Type B pancreatic cell (in vitro differentiated cells): ENCODE measurements at regions not wholly inside any gene's neighbourhood (a gene's known extent, or its start where the extent isn't known, plus 50 kb on each side); places are given as distances from the start of the nearest gene placed in this dataset.
A peak's percentile ranks its signal among the peaks of the same experiment; 100 is the strongest.

Experiments used
- DNase-seq: peaks from one replicate; pipeline ENCODE4 v3.0.0; 2021; ENCODE audit warnings: mixed read lengths; ENCODE audit not compliant: unreplicated experiment; ENCODE audit errors: extremely low spot score
- H3K27ac Mint-ChIP-seq: 2 replicates; pipeline ENCODE4 v1.8.0; 2021; ENCODE audit warnings: mild to moderate bottlenecking, mixed read lengths
- H3K27me3 Mint-ChIP-seq: 2 replicates; pipeline ENCODE4 v1.8.0; 2021; ENCODE audit warnings: mixed read lengths
- H3K36me3 Mint-ChIP-seq: 2 replicates; pipeline ENCODE4 v1.8.0; 2021; ENCODE audit warnings: mixed read lengths
- H3K4me1 Mint-ChIP-seq: one replicate; pipeline ENCODE4 v1.8.0; 2021; ENCODE audit warnings: mixed read lengths; ENCODE audit not compliant: unreplicated experiment
- H3K4me3 Mint-ChIP-seq: 2 replicates; pipeline ENCODE4 v1.8.0; 2021; ENCODE audit warnings: mild to moderate bottlenecking, mixed read lengths
- H3K9me3 Mint-ChIP-seq: 2 replicates; pipeline ENCODE4 v1.8.0; 2021; ENCODE audit warnings: mixed read lengths
- CTCF ChIP-seq: fragments of 200-600 bp; sonication (generic); conservative IDR thresholded peaks from 2 replicates; pipeline ENCODE4 v1.5.0; 2021; ENCODE audit warnings: antibody characterized with exemption, mild to moderate bottlenecking

- no peak for DNase-seq
- Mint-ChIP-seq H3K27me3 (no peaks in the 10 kb centered on the region), H3K27ac (peak overlapping the region; percentile 69), H3K36me3 (no peaks in the 10 kb centered on the region), H3K4me3 (no peak overlapping the region), H3K9me3 (no peaks in the 10 kb centered on the region), H3K4me1 (peaks cover 32% of the 10 kb centered on the region)
- no peak for TF ChIP-seq CTCF
Measured at GRCh38 chr11:47917599-47918369, 62.6 kb upstream of the PTPRJ start.

GRCh38 chr11:47916361-47916841 lies 64.0 kb upstream of the PTPRJ start:
- peaks cover 1% of the 10 kb centered on the region for H3K27me3 Mint-ChIP-seq
- H3K4me3 Mint-ChIP-seq, result no peak overlapping the region
- peaks cover 32% of the 10 kb centered on the region for H3K4me1 Mint-ChIP-seq
- no peaks in the 10 kb centered on the region for H3K9me3 Mint-ChIP-seq
- H3K27ac Mint-ChIP-seq, result peak overlapping the region; percentile 84
- H3K36me3 Mint-ChIP-seq, result no peaks in the 10 kb centered on the region
- TF ChIP-seq CTCF, result no peak
- DNase-seq, result no peak

GRCh38 chr11:47915783-47916182 lies 64.6 kb upstream of the PTPRJ start:
- Mint-ChIP-seq H3K27ac (peak overlapping the region; percentile 84), H3K36me3 (no peaks in the 10 kb centered on the region), H3K27me3 (peaks cover 2% of the 10 kb centered on the region), H3K4me3 (no peak overlapping the region), H3K4me1 (peaks cover 29% of the 10 kb centered on the region), H3K9me3 (no peaks in the 10 kb centered on the region)
- TF ChIP-seq CTCF, result no peak
- DNase-seq, result no peak

GRCh38 chr11:47915374-47915773 lies 65.0 kb upstream of the PTPRJ start:
- Mint-ChIP-seq H3K4me3 (no peak overlapping the region), H3K27ac (no peak overlapping the region), H3K4me1 (peaks cover 29% of the 10 kb centered on the region), H3K36me3 (no peaks in the 10 kb centered on the region), H3K27me3 (peaks cover 2% of the 10 kb centered on the region), H3K9me3 (no peaks in the 10 kb centered on the region)
- no peak for TF ChIP-seq CTCF
- DNase-seq, result no peak

GRCh38 chr11:47914743-47915142 lies 65.6 kb upstream of the PTPRJ start:
- peaks cover 29% of the 10 kb centered on the region for H3K4me1 Mint-ChIP-seq
- DNase-seq, result no peak
- H3K9me3 Mint-ChIP-seq, result no peaks in the 10 kb centered on the region
- H3K4me3 Mint-ChIP-seq, result no peak overlapping the region
- no peak overlapping the region for H3K27ac Mint-ChIP-seq
- no peaks in the 10 kb centered on the region for H3K36me3 Mint-ChIP-seq
- H3K27me3 Mint-ChIP-seq, result peaks cover 2% of the 10 kb centered on the region
- no peak for TF ChIP-seq CTCF
